GM18507 (cell line): ENCODE measurements at regions not wholly inside any gene's neighbourhood (a gene's known extent, or its start where the extent isn't known, plus 50 kb on each side); places are given as distances from the start of the nearest gene placed in this dataset.

ENCODE experiments used
- DNase-seq: peaks from one replicate; pipeline ENCODE4 v3.0.0; 2011; ENCODE audit warnings: low read depth; ENCODE audit not compliant: insufficient read length; ENCODE audit errors: extremely low spot score
- FAIRE-seq: peaks from 2 replicates; lab custom pipeline; 2011; peaks lifted over from hg19 to GRCh38; lab: Jason Lieb, UNC

GRCh38 chr5:24325306-24325832 is 319.4 kb downstream of the CDH10 start:
- no peak for FAIRE-seq
- DNase-seq, result no peak

- FAIRE-seq (no peak), DNase-seq (no peak)
These were observed 313.2 kb downstream of the CDH10 start for GRCh38 chr5:24331531-24331930.

- FAIRE-seq (no peak), DNase-seq (no peak)
These were observed 297.6 kb downstream of the CDH10 start for GRCh38 chr5:24347158-24347557.

- no peak for FAIRE-seq
These were observed 293.5 kb downstream of the CDH10 start for GRCh38 chr5:24351285-24351684.

GRCh38 chr5:24353016-24353415 is 291.8 kb downstream of the CDH10 start:
- FAIRE-seq (no peak), DNase-seq (no peak)

More at GRCh38 chr5:24351285-24351684, 293.5 kb downstream of the CDH10 start:
- DNase-seq, result no peak

GRCh38 chr5:24353611-24354010 is 291.2 kb downstream of the CDH10 start:
- no peak for DNase-seq
- FAIRE-seq, result no peak

GRCh38 chr5:24363789-24364481 is 280.8 kb downstream of the CDH10 start:
- DNase-seq (no peak), FAIRE-seq (no peak)

GRCh38 chr5:24364711-24365110 is 280.1 kb downstream of the CDH10 start:
- FAIRE-seq, result no peak
- DNase-seq, result no peak

GRCh38 chr5:24365406-24365805 is 279.4 kb downstream of the CDH10 start:
- DNase-seq (no peak), FAIRE-seq (no peak)

GRCh38 chr5:24367216-24367615 is 277.6 kb downstream of the CDH10 start:
- FAIRE-seq (no peak), DNase-seq (no peak)

GRCh38 chr5:24368115-24368514 is 276.7 kb downstream of the CDH10 start:
- DNase-seq (no peak), FAIRE-seq (no peak)

GRCh38 chr5:24376210-24376609 is 268.6 kb downstream of the CDH10 start:
- DNase-seq, result no peak
- FAIRE-seq, result no peak

- FAIRE-seq (no peak), DNase-seq (no peak)
These were observed 268.2 kb downstream of the CDH10 start for GRCh38 chr5:24376616-24377015.

GRCh38 chr5:24381861-24382489 is 262.8 kb downstream of the CDH10 start:
- no peak for FAIRE-seq
- DNase-seq, result no peak

GRCh38 chr5:24385070-24385469 is 259.7 kb downstream of the CDH10 start:
- FAIRE-seq (no peak), DNase-seq (no peak)

- FAIRE-seq (no peak), DNase-seq (no peak)
These were observed 259.2 kb downstream of the CDH10 start for GRCh38 chr5:24385617-24386016.

GRCh38 chr5:24388448-24388847 is 256.3 kb downstream of the CDH10 start:
- FAIRE-seq, result no peak
- DNase-seq, result no peak

- DNase-seq, result no peak
- no peak for FAIRE-seq
These were observed 254.8 kb downstream of the CDH10 start for GRCh38 chr5:24389968-24390367.

- no peak for DNase-seq
These were observed 253.0 kb downstream of the CDH10 start for GRCh38 chr5:24391816-24392215.

GRCh38 chr5:24397601-24398000 is 247.2 kb downstream of the CDH10 start:
- no peak for DNase-seq
- FAIRE-seq, result no peak

More at GRCh38 chr5:24391816-24392215, 253.0 kb downstream of the CDH10 start:
- FAIRE-seq, result no peak

- FAIRE-seq (no peak), DNase-seq (no peak)
These were observed 243.0 kb downstream of the CDH10 start for GRCh38 chr5:24401773-24402172.
